ENCODE measurements at regions not wholly inside any gene's neighbourhood (a gene's known extent, or its start where the extent isn't known, plus 50 kb on each side); places are given as distances from the start of the nearest gene placed in this dataset.

- Histone ChIP-seq H3K18ac (ENCODE audit: low read depth in 1 of 2, low read length in 2 of 2) (no peak overlapping the region), H2BK5ac (ENCODE audit: low read depth, low read length, poor library complexity, severe bottlenecking) (no peak overlapping the region), H2BK15ac (ENCODE audit: low read depth, poor library complexity, severe bottlenecking) (no peak overlapping the region), H3K4me1 (ENCODE audit: control insufficient read depth, insufficient read depth, low read depth, low read length) (no peaks in the 10 kb centered on the region), H2BK120ac (ENCODE audit: low read depth, low read length) (no peak overlapping the region), H4K91ac (ENCODE audit: low read length) (no peak overlapping the region), H3K27me3 (ENCODE audit: control insufficient read depth in 1 of 2, insufficient read depth in 1 of 2, low read length in 2 of 2) (peaks cover 0 to 5% of the 10 kb centered on the region in 2 experiments), H3K79me1 (replicated peaks; ENCODE audit: low read length, poor library complexity, severe bottlenecking) (no peaks in the 10 kb centered on the region), H3K4me2 (ENCODE audit: low read length, poor library complexity, severe bottlenecking) (no peak overlapping the region), H3K4ac (ENCODE audit: low read depth in 1 of 2, low read length in 2 of 2) (no peak overlapping the region), H4K8ac (ENCODE audit: low read length) (no peak overlapping the region), H3K36me3 (ENCODE audit: control insufficient read depth in 1 of 2, insufficient read depth in 2 of 2, low read depth in 1 of 2, low read length in 2 of 2) (no peaks in the 10 kb centered on the region), H2BK12ac (ENCODE audit: low read length in 2 of 2) (no peak overlapping the region), H3K4me3 (ENCODE audit: insufficient read depth in 1 of 2, low read depth in 1 of 2, low read length in 2 of 2) (no peak overlapping the region), H3K23ac (ENCODE audit: low read length in 2 of 2) (no peak overlapping the region), H3K9me3 (ENCODE audit: control insufficient read depth, low read length) (no peaks in the 10 kb centered on the region), H3K14ac (ENCODE audit: low read length in 2 of 2) (no peak overlapping the region), H3K27ac (ENCODE audit: low read length, poor library complexity, severe bottlenecking) (no peak overlapping the region), H2AK5ac (ENCODE audit: low read length, severe bottlenecking) (no peak overlapping the region), H3K9ac (ENCODE audit: low read length) (no peak overlapping the region), H2AFZ (ENCODE audit: low read depth, low read length) (no peak overlapping the region)
- DNase-seq = no peak
- 82% methylated on average over 4 of the region's 5 CpGs for WGBS
Observed at GRCh38 chr12:66768293-66768692, 89.4 kb upstream of the GRIP1 start.

- H3K27me3 ChIP-seq (ENCODE audit: control insufficient read depth in 1 of 2, insufficient read depth in 1 of 2, low read length in 2 of 2) = peaks cover 0 to 5% of the 10 kb centered on the region in 2 experiments
- DNase-seq = no peak
- H2BK12ac ChIP-seq (ENCODE audit: low read length in 2 of 2) = no peak overlapping the region
- H2BK5ac ChIP-seq (ENCODE audit: low read depth, low read length, poor library complexity, severe bottlenecking) = no peak overlapping the region
- no peak overlapping the region for H3K4me3 ChIP-seq (ENCODE audit: insufficient read depth in 1 of 2, low read depth in 1 of 2, low read length in 2 of 2)
- H3K18ac ChIP-seq (ENCODE audit: low read depth in 1 of 2, low read length in 2 of 2) = no peak overlapping the region
- no peaks in the 10 kb centered on the region for H3K9me3 ChIP-seq (ENCODE audit: control insufficient read depth, low read length)
- no peak overlapping the region for H4K91ac ChIP-seq (ENCODE audit: low read length)
- H3K36me3 ChIP-seq (ENCODE audit: control insufficient read depth in 1 of 2, insufficient read depth in 2 of 2, low read depth in 1 of 2, low read length in 2 of 2) = no peaks in the 10 kb centered on the region
- H4K8ac ChIP-seq (ENCODE audit: low read length) = no peak overlapping the region
- no peak overlapping the region for H3K4me2 ChIP-seq (ENCODE audit: low read length, poor library complexity, severe bottlenecking)
- no peaks in the 10 kb centered on the region for H3K79me1 ChIP-seq (replicated peaks; ENCODE audit: low read length, poor library complexity, severe bottlenecking)
- H3K14ac ChIP-seq (ENCODE audit: low read length in 2 of 2) = no peak overlapping the region
- H2BK120ac ChIP-seq (ENCODE audit: low read depth, low read length) = no peak overlapping the region
- no peak overlapping the region for H3K4ac ChIP-seq (ENCODE audit: low read depth in 1 of 2, low read length in 2 of 2)
- H3K4me1 ChIP-seq (ENCODE audit: control insufficient read depth, insufficient read depth, low read depth, low read length) = no peaks in the 10 kb centered on the region
- H3K9ac ChIP-seq (ENCODE audit: low read length) = no peak overlapping the region
- no peak overlapping the region for H3K27ac ChIP-seq (ENCODE audit: low read length, poor library complexity, severe bottlenecking)
- no peak overlapping the region for H3K23ac ChIP-seq (ENCODE audit: low read length in 2 of 2)
- H2AFZ ChIP-seq (ENCODE audit: low read depth, low read length) = no peak overlapping the region
- no peak overlapping the region for H2BK15ac ChIP-seq (ENCODE audit: low read depth, poor library complexity, severe bottlenecking)
- H2AK5ac ChIP-seq (ENCODE audit: low read length, severe bottlenecking) = no peak overlapping the region
Observed at GRCh38 chr12:66774929-66775328, 96.1 kb upstream of the GRIP1 start.

GRCh38 chr12:66775871-66776270, 97.0 kb upstream of the GRIP1 start:
- no peak overlapping the region for H4K91ac ChIP-seq (ENCODE audit: low read length)
- H3K36me3 ChIP-seq (ENCODE audit: control insufficient read depth in 1 of 2, insufficient read depth in 2 of 2, low read depth in 1 of 2, low read length in 2 of 2) = no peaks in the 10 kb centered on the region
- 50% methylated on average over 3 of the region's 4 CpGs for WGBS
- H3K18ac ChIP-seq (ENCODE audit: low read depth in 1 of 2, low read length in 2 of 2) = no peak overlapping the region
- H3K4me3 ChIP-seq (ENCODE audit: insufficient read depth in 1 of 2, low read depth in 1 of 2, low read length in 2 of 2) = no peak overlapping the region
- H3K14ac ChIP-seq (ENCODE audit: low read length in 2 of 2) = no peak overlapping the region
- H3K79me1 ChIP-seq (replicated peaks; ENCODE audit: low read length, poor library complexity, severe bottlenecking) = no peaks in the 10 kb centered on the region
- no peak overlapping the region for H2BK12ac ChIP-seq (ENCODE audit: low read length in 2 of 2)
- no peak overlapping the region for H3K4ac ChIP-seq (ENCODE audit: low read depth in 1 of 2, low read length in 2 of 2)
- H2AK5ac ChIP-seq (ENCODE audit: low read length, severe bottlenecking) = no peak overlapping the region
- H2BK15ac ChIP-seq (ENCODE audit: low read depth, poor library complexity, severe bottlenecking) = no peak overlapping the region
- H3K4me2 ChIP-seq (ENCODE audit: low read length, poor library complexity, severe bottlenecking) = no peak overlapping the region
- no peak overlapping the region for H2BK5ac ChIP-seq (ENCODE audit: low read depth, low read length, poor library complexity, severe bottlenecking)
- H3K9me3 ChIP-seq (ENCODE audit: control insufficient read depth, low read length) = no peaks in the 10 kb centered on the region
- H3K23ac ChIP-seq (ENCODE audit: low read length in 2 of 2) = no peak overlapping the region
- H3K27ac ChIP-seq (ENCODE audit: low read length, poor library complexity, severe bottlenecking) = no peak overlapping the region
- no peak for DNase-seq
- no peaks in the 10 kb centered on the region for H3K4me1 ChIP-seq (ENCODE audit: control insufficient read depth, insufficient read depth, low read depth, low read length)
- H2BK120ac ChIP-seq (ENCODE audit: low read depth, low read length) = no peak overlapping the region
- peaks cover 0 to 5% of the 10 kb centered on the region in 2 experiments for H3K27me3 ChIP-seq (ENCODE audit: control insufficient read depth in 1 of 2, insufficient read depth in 1 of 2, low read length in 2 of 2)
- H3K9ac ChIP-seq (ENCODE audit: low read length) = no peak overlapping the region
- H2AFZ ChIP-seq (ENCODE audit: low read depth, low read length) = no peak overlapping the region
- no peak overlapping the region for H4K8ac ChIP-seq (ENCODE audit: low read length)

- H3K4me3 ChIP-seq (ENCODE audit: insufficient read depth in 1 of 2, low read depth in 1 of 2, low read length in 2 of 2) = no peak overlapping the region
- no peak overlapping the region for H2BK120ac ChIP-seq (ENCODE audit: low read depth, low read length)
- H2BK12ac ChIP-seq (ENCODE audit: low read length in 2 of 2) = no peak overlapping the region
- no peak overlapping the region for H4K8ac ChIP-seq (ENCODE audit: low read length)
- no peak overlapping the region for H2AFZ ChIP-seq (ENCODE audit: low read depth, low read length)
- H3K4me1 ChIP-seq (ENCODE audit: control insufficient read depth, insufficient read depth, low read depth, low read length) = no peaks in the 10 kb centered on the region
- no peak overlapping the region for H3K27ac ChIP-seq (ENCODE audit: low read length, poor library complexity, severe bottlenecking)
- no peak overlapping the region for H3K23ac ChIP-seq (ENCODE audit: low read length in 2 of 2)
- H2AK5ac ChIP-seq (ENCODE audit: low read length, severe bottlenecking) = no peak overlapping the region
- H3K4ac ChIP-seq (ENCODE audit: low read depth in 1 of 2, low read length in 2 of 2) = no peak overlapping the region
- 76% methylated on average over 2 of the region's 2 CpGs for WGBS
- no peak for DNase-seq
- H3K14ac ChIP-seq (ENCODE audit: low read length in 2 of 2) = no peak overlapping the region
- H2BK5ac ChIP-seq (ENCODE audit: low read depth, low read length, poor library complexity, severe bottlenecking) = no peak overlapping the region
- no peaks in the 10 kb centered on the region for H3K36me3 ChIP-seq (ENCODE audit: control insufficient read depth in 1 of 2, insufficient read depth in 2 of 2, low read depth in 1 of 2, low read length in 2 of 2)
- no peaks in the 10 kb centered on the region for H3K9me3 ChIP-seq (ENCODE audit: control insufficient read depth, low read length)
- H3K27me3 ChIP-seq (ENCODE audit: control insufficient read depth in 1 of 2, insufficient read depth in 1 of 2, low read length in 2 of 2) = peaks cover 0 to 5% of the 10 kb centered on the region in 2 experiments
- no peak overlapping the region for H3K18ac ChIP-seq (ENCODE audit: low read depth in 1 of 2, low read length in 2 of 2)
- no peak overlapping the region for H4K91ac ChIP-seq (ENCODE audit: low read length)
- H3K79me1 ChIP-seq (replicated peaks; ENCODE audit: low read length, poor library complexity, severe bottlenecking) = no peaks in the 10 kb centered on the region
- no peak overlapping the region for H3K9ac ChIP-seq (ENCODE audit: low read length)
- no peak overlapping the region for H3K4me2 ChIP-seq (ENCODE audit: low read length, poor library complexity, severe bottlenecking)
- H2BK15ac ChIP-seq (ENCODE audit: low read depth, poor library complexity, severe bottlenecking) = no peak overlapping the region
Observed at GRCh38 chr12:66776974-66777373, 98.1 kb upstream of the GRIP1 start.
